Hepatocyte (in vitro differentiated cells): ENCODE measurements at regions not wholly inside any gene's neighbourhood (a gene's known extent, or its start where the extent isn't known, plus 50 kb on each side); places are given as distances from the start of the nearest gene placed in this dataset.

Experiments used
- CTCF ChIP-seq: fragments of 200-600 bp; sonication (generic); IDR thresholded peaks from 2 replicates; pipeline ENCODE4 v1.5.1; 2016; ENCODE audit warnings: antibody characterized with exemption, mild to moderate bottlenecking; ENCODE audit not compliant: poor library complexity
- EZH2 ChIP-seq: fragments of 200-600 bp; sonication (generic); IDR thresholded peaks from 2 replicates; pipeline ENCODE4 v1.6.1; 2016; ENCODE audit warnings: antibody characterized with exemption, mild to moderate bottlenecking, borderline replicate concordance
- EZH2phosphoT487 ChIP-seq: fragments of 200-600 bp; sonication (generic); IDR thresholded peaks from one replicate; pipeline ENCODE4 v1.6.1; 2018; ENCODE audit warnings: antibody characterized with exemption, mild to moderate bottlenecking, low read depth, moderate library complexity; ENCODE audit not compliant: unreplicated experiment, severe bottlenecking

GRCh38 chr12:118548887-118549509 lies 172.6 kb downstream of the SUDS3 start:
- TF ChIP-seq EZH2 = no peak
- no peak for TF ChIP-seq CTCF
- TF ChIP-seq EZH2phosphoT487 = no peak
